ENCODE measurements at regions not wholly inside any gene's neighbourhood (a gene's known extent, or its start where the extent isn't known, plus 50 kb on each side); places are given as distances from the start of the nearest gene placed in this dataset.

DNA sequence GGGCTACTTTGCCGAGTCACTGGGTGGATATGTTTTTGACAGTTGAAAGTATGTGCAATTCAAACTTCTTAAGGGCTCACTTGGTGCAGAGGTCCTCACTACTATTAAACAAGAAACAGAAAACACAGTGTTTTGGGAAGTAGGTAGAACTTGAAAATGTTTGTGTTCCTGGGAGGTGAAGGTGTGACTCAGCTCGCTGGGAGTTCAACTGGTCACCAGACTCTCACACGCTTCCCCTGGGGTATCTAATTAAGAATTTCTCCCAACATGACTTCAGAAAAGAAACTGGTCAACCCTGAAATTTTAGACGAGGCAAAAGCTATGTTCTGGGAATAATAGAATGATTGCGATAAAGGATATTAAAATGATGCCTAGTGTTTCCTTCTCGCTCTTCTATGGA is 1039.8 kb upstream of the SEMA6D start:
- TF ChIP-seq, protein P1, sequence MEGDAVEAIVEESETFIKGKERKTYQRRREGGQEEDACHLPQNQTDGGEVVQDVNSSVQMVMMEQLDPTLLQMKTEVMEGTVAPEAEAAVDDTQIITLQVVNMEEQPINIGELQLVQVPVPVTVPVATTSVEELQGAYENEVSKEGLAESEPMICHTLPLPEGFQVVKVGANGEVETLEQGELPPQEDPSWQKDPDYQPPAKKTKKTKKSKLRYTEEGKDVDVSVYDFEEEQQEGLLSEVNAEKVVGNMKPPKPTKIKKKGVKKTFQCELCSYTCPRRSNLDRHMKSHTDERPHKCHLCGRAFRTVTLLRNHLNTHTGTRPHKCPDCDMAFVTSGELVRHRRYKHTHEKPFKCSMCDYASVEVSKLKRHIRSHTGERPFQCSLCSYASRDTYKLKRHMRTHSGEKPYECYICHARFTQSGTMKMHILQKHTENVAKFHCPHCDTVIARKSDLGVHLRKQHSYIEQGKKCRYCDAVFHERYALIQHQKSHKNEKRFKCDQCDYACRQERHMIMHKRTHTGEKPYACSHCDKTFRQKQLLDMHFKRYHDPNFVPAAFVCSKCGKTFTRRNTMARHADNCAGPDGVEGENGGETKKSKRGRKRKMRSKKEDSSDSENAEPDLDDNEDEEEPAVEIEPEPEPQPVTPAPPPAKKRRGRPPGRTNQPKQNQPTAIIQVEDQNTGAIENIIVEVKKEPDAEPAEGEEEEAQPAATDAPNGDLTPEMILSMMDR (conservative IDR thresholded peaks at IDR 0.05; ENCODE audit: low read depth, low read length), result no peak
- TF ChIP-seq SMC3 (IDR thresholded peaks at IDR 0.05; ENCODE audit: low read depth, low read length), result no peak
- TF ChIP-seq POLR2A (IDR thresholded peaks at IDR 0.05; ENCODE audit: low read depth, low read length), result no peak
- no peak for TF ChIP-seq FOS (IDR thresholded peaks at IDR 0.05; ENCODE audit: low read depth, low read length)
- TF ChIP-seq MAFK (IDR thresholded peaks at IDR 0.05; ENCODE audit: low read depth, low read length), result no peak
- TF ChIP-seq RAD21 (IDR thresholded peaks at IDR 0.05; ENCODE audit: low read length), result no peak
- no peak for TF ChIP-seq CEBPB (IDR thresholded peaks at IDR 0.05; ENCODE audit: low read depth, low read length)
- TF ChIP-seq BHLHE40 (IDR thresholded peaks at IDR 0.05; ENCODE audit: low read depth, low read length), result no peak
- TF ChIP-seq, protein P2, sequence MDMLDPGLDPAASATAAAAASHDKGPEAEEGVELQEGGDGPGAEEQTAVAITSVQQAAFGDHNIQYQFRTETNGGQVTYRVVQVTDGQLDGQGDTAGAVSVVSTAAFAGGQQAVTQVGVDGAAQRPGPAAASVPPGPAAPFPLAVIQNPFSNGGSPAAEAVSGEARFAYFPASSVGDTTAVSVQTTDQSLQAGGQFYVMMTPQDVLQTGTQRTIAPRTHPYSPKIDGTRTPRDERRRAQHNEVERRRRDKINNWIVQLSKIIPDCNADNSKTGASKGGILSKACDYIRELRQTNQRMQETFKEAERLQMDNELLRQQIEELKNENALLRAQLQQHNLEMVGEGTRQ (IDR thresholded peaks at IDR 0.05; ENCODE audit: low read depth, low read length), result no peak
- TF ChIP-seq RCOR1 (IDR thresholded peaks at IDR 0.05; ENCODE audit: insufficient replicate concordance, low read length), result no peak

Data from IMR-90 (cell line).